Bronchial epithelial cell (primary cell): ENCODE measurements at regions not wholly inside any gene's neighbourhood (a gene's known extent, or its start where the extent isn't known, plus 50 kb on each side); places are given as distances from the start of the nearest gene placed in this dataset.
"Not testable (repeated sequence)": the region's sequence is repeated elsewhere in the genome, so short reads cannot be mapped to it uniquely, and the experiment has no call there.

Experiments used
- DNase-seq: peaks from one replicate; pipeline ENCODE4 v3.0.0-alpha.2; 2010; ENCODE audit warnings: low read depth
- FAIRE-seq: peaks from 2 replicates; lab custom pipeline; 2011; peaks lifted over from hg19 to GRCh38; lab: Jason Lieb, UNC
- H3K27me3 ChIP-seq: 2 replicates; pipeline ENCODE4 v1.5.1; 2011; ENCODE audit warnings: low read length; ENCODE audit not compliant: control insufficient read depth, insufficient read depth
- H3K36me3 ChIP-seq: 2 replicates; pipeline ENCODE4 v1.5.1; 2011; ENCODE audit warnings: low read length; ENCODE audit not compliant: control insufficient read depth, insufficient read depth
- H3K4me3 ChIP-seq: 2 replicates; pipeline ENCODE4 v1.5.1; 2011; ENCODE audit warnings: mild to moderate bottlenecking, low read depth, low read length, control low read depth
- TF ChIP-seq, protein P1 (sequence below): IDR thresholded peaks from 2 replicates; pipeline ENCODE4 v1.5.1; 2011; ENCODE audit warnings: mild to moderate bottlenecking, moderate library complexity, low read length, control low read depth, inconsistent platforms; ENCODE audit not compliant: insufficient read depth, severe bottlenecking

DNA sequence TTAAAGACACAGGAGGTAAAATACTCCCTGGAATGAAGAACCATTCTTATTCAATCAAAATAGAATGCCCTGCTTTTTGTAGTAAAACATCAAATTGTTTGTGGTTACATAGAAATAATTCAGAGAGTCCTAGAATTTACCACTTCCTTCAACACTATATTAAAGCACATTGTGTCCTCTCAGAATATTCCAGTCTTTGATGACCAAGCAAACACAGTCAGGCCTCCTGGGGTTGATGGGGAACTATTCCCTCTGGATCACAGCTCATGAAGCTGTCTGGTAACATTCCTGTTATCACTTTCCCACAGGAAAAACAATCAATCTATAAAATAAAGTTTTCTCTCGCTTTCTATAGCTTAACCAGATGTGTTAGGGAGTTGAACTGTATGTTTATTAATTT is 389.3 kb downstream of the KCNA4 start:
- no peak for DNase-seq
- Histone ChIP-seq H3K27me3 (no peaks in the 10 kb centered on the region), H3K36me3 (no peaks in the 10 kb centered on the region), H3K4me3 (no peak overlapping the region)
- no peak for FAIRE-seq
- TF ChIP-seq, protein P1, sequence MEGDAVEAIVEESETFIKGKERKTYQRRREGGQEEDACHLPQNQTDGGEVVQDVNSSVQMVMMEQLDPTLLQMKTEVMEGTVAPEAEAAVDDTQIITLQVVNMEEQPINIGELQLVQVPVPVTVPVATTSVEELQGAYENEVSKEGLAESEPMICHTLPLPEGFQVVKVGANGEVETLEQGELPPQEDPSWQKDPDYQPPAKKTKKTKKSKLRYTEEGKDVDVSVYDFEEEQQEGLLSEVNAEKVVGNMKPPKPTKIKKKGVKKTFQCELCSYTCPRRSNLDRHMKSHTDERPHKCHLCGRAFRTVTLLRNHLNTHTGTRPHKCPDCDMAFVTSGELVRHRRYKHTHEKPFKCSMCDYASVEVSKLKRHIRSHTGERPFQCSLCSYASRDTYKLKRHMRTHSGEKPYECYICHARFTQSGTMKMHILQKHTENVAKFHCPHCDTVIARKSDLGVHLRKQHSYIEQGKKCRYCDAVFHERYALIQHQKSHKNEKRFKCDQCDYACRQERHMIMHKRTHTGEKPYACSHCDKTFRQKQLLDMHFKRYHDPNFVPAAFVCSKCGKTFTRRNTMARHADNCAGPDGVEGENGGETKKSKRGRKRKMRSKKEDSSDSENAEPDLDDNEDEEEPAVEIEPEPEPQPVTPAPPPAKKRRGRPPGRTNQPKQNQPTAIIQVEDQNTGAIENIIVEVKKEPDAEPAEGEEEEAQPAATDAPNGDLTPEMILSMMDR, result no peak

DNA sequence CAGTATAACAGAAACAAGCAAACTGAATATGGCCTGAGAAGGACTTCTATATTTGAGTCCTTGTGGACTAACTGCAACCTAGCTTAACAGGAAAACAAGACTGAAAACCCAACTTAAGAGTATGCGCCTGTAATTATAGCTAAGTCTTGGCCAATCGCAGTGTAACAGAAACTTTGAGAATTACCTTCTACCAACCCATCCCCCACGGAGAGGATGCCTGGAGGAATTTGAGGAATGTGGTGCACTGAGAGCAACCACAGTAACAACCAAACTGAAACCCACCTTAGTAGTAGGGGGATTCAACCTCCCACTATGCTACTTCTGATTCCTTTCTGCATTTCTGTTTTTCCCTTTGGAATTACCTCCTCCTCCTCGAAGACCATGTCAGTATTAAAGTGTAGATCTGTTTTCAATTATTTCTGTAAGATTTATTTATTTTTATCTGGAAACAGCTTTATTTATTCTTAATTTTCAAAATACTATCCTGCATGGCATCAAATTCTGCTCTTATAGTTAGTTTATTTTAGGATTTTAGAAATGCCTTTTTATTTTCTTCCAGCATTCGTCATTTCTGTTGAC is 393.6 kb downstream of the KCNA4 start:
- FAIRE-seq, result no peak
- TF ChIP-seq, protein P1, result no peak
- Histone ChIP-seq H3K27me3 (no peaks in the 10 kb centered on the region), H3K4me3 (no peak overlapping the region), H3K36me3 (no peaks in the 10 kb centered on the region)
- DNase-seq, result no peak

DNA sequence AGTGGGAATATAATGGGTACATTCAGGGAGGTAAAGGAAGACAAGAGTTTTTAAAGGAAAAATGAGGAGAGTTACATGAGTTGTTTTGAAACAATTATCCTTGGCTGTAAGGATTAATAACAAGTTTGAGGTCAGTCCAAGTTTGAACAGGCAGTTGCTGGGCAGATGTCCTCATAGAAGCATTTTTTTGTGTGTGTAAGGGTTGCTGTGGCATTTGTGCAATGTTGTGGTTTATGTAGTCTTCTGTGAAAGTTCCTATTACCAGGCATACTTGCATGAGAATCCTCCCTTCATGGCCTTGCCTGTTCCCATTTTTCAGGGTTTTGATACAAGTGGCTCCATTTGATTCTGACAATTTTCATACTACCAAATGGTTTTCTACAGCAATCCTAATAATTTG is 400.2 kb downstream of the KCNA4 start:
- peak; percentile 62 for DNase-seq
- Histone ChIP-seq H3K36me3 (no peaks in the 10 kb centered on the region), H3K27me3 (no peaks in the 10 kb centered on the region), H3K4me3 (no peak overlapping the region)
- FAIRE-seq, result no peak
- TF ChIP-seq, protein P1, result no peak

DNA sequence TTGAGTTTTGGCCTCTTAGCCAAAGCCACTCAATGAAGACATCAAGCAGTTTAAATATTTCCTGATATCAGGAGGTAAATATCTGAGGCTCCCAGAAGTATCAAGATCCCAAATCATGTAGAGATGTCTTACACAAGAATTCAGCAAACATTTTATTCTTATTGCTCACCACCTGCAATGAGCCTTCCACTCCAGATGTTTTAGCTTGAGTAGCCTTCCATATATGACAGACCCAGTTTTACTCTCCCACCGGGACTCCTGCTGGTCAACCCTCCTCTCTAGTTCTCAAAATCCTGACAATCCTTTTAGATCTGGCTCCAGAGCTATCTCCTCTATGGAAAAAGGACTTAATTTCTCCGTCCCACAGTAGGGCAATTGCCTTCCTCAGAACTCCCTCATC is 404.4 kb downstream of the KCNA4 start:
- FAIRE-seq (no peak), DNase-seq (no peak)
- TF ChIP-seq, protein P1, result no peak
- H3K4me3 ChIP-seq, result no peak overlapping the region
- no peaks in the 10 kb centered on the region for H3K36me3 ChIP-seq
- no peaks in the 10 kb centered on the region for H3K27me3 ChIP-seq

DNA sequence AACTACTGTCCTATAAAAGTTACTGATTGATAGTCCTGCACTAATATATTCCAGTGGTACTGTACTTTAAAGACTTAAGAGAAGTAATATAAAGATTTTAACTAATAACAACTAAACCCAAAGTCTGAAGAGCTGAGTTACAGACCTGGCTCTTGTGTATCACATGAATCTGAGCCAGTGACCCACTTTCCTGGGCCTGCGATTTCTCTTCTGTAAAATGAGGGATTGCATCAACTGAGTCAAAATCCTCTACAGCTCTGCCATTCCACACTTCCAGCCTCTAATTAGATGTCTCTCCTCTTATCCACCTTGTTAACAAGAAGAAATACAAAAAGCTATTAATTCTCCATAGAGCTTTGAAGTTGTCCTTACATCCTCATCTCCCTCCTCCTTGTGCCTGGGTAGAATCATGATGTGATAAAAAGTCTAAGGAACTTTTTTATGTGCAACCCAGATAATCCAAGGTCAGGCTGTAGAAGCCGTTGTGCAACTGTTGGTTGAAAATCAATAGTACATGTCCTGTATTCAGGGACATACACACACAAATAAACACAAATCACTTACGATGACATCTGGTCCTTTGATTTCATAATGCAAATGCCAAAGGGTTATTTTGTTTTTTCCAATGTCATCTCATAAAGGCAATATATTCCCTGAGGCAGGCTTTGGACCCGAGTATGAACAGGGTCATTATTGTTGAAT is 410.3 kb downstream of the KCNA4 start:
- DNase-seq (no peak), FAIRE-seq (no peak)
- no peak overlapping the region for H3K4me3 ChIP-seq
- TF ChIP-seq, protein P1, result no peak
- no peaks in the 10 kb centered on the region for H3K27me3 ChIP-seq
- H3K36me3 ChIP-seq, result no peaks in the 10 kb centered on the region

DNA sequence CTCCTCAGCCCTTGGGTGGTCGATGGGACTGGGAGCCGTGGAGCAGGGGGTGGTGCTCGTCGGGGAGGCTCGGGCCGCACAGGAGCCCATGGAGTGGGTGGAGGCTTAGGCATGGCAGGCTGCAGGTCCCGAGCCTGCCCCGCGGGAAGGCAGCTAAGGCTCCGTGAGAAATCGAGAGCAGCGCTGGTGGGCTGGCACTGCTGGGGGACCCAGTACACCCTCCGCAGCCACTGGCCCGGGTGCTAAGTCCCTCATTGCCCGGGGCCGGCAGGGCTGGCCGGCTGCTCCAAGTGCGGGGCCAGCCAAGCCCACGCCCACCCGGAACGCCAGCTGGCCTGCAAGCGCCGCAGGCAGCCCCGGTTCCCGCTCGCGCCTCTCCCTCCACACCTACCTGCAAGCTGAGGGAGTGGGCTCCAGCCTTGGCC is 416.7 kb downstream of the KCNA4 start:
- H3K36me3 ChIP-seq, FAIRE-seq, H3K27me3 ChIP-seq, H3K4me3 ChIP-seq, DNase-seq: not testable (repeated sequence)
